ENCODE measurements at regions not wholly inside any gene's neighbourhood (a gene's known extent, or its start where the extent isn't known, plus 50 kb on each side); places are given as distances from the start of the nearest gene placed in this dataset.

GRCh38 chrX:6371353-6371752 lies 142.7 kb upstream of the NLGN4X start:
- Histone ChIP-seq H3K4me2 (no peak overlapping the region), H4K20me1 (no peaks in the 10 kb centered on the region), H3K9ac (no peak overlapping the region), H3K36me3 (no peaks in the 10 kb centered on the region), H3K27me3 (no peaks in the 10 kb centered on the region), H3K27ac (no peak overlapping the region), H3K9me3 (no peaks in the 10 kb centered on the region), H3K4me1 (no peaks in the 10 kb centered on the region), H3K4me3 (no peak overlapping the region)
- no peak for TF ChIP-seq Cebpa-rat (IDR thresholded peaks at IDR 0.05)

GRCh38 chrX:6363188-6363587 lies 134.5 kb upstream of the NLGN4X start:
- H3K9ac ChIP-seq: no peak overlapping the region

GRCh38 chrX:6325437-6325836 lies 96.8 kb upstream of the NLGN4X start:
- peaks cover 7% of the 10 kb centered on the region for H3K9me3 ChIP-seq
- H3K4me3 ChIP-seq: no peak overlapping the region
- H3K9ac ChIP-seq: no peak overlapping the region
- H3K4me2 ChIP-seq: no peak overlapping the region
- no peak overlapping the region for H3K27ac ChIP-seq
- TF ChIP-seq Cebpa-rat (IDR thresholded peaks at IDR 0.05): no peak
- H3K4me1 ChIP-seq: no peaks in the 10 kb centered on the region
- no peaks in the 10 kb centered on the region for H4K20me1 ChIP-seq
- no peaks in the 10 kb centered on the region for H3K27me3 ChIP-seq
- H3K36me3 ChIP-seq: no peaks in the 10 kb centered on the region

More at GRCh38 chrX:6363188-6363587, 134.5 kb upstream of the NLGN4X start:
- no peak overlapping the region for H3K4me3 ChIP-seq
- H3K27me3 ChIP-seq: no peaks in the 10 kb centered on the region
- TF ChIP-seq Cebpa-rat (IDR thresholded peaks at IDR 0.05): no peak
- no peaks in the 10 kb centered on the region for H4K20me1 ChIP-seq
- no peak overlapping the region for H3K27ac ChIP-seq
- H3K9me3 ChIP-seq: no peaks in the 10 kb centered on the region
- H3K4me2 ChIP-seq: no peak overlapping the region
- H3K36me3 ChIP-seq: no peaks in the 10 kb centered on the region
- H3K4me1 ChIP-seq: no peaks in the 10 kb centered on the region

GRCh38 chrX:6313356-6313755 lies 84.7 kb upstream of the NLGN4X start:
- H3K9me3 ChIP-seq: no peaks in the 10 kb centered on the region
- no peak overlapping the region for H3K4me3 ChIP-seq
- TF ChIP-seq Cebpa-rat (IDR thresholded peaks at IDR 0.05): no peak
- no peaks in the 10 kb centered on the region for H3K36me3 ChIP-seq
- no peak overlapping the region for H3K4me2 ChIP-seq
- H3K9ac ChIP-seq: no peak overlapping the region
- H3K27me3 ChIP-seq: no peaks in the 10 kb centered on the region
- no peak overlapping the region for H3K27ac ChIP-seq
- no peaks in the 10 kb centered on the region for H4K20me1 ChIP-seq
- H3K4me1 ChIP-seq: no peaks in the 10 kb centered on the region

- Histone ChIP-seq H3K4me2 (no peak overlapping the region), H3K9ac (no peak overlapping the region), H3K36me3 (no peaks in the 10 kb centered on the region), H3K4me1 (no peaks in the 10 kb centered on the region), H3K27ac (no peak overlapping the region), H3K27me3 (no peaks in the 10 kb centered on the region), H3K9me3 (no peaks in the 10 kb centered on the region), H3K4me3 (no peak overlapping the region), H4K20me1 (no peaks in the 10 kb centered on the region)
- TF ChIP-seq Cebpa-rat (IDR thresholded peaks at IDR 0.05): no peak
These were observed 82.9 kb upstream of the NLGN4X start for GRCh38 chrX:6311540-6311939.

GRCh38 chrX:6307156-6307555 lies 78.5 kb upstream of the NLGN4X start:
- Histone ChIP-seq H3K36me3 (no peaks in the 10 kb centered on the region), H3K9ac (no peak overlapping the region), H3K27me3 (no peaks in the 10 kb centered on the region), H3K27ac (no peak overlapping the region), H3K4me2 (no peak overlapping the region), H3K9me3 (no peaks in the 10 kb centered on the region), H4K20me1 (no peaks in the 10 kb centered on the region), H3K4me3 (no peak overlapping the region), H3K4me1 (no peaks in the 10 kb centered on the region)
- TF ChIP-seq Cebpa-rat (IDR thresholded peaks at IDR 0.05): no peak

GRCh38 chrX:6299724-6300123 lies 71.1 kb upstream of the NLGN4X start:
- H3K4me1 ChIP-seq: no peaks in the 10 kb centered on the region
- no peak overlapping the region for H3K4me3 ChIP-seq
- H3K9ac ChIP-seq: no peak overlapping the region
- H3K4me2 ChIP-seq: no peak overlapping the region
- no peaks in the 10 kb centered on the region for H4K20me1 ChIP-seq
- H3K27me3 ChIP-seq: no peaks in the 10 kb centered on the region
- H3K27ac ChIP-seq: no peak overlapping the region
- no peak for TF ChIP-seq Cebpa-rat (IDR thresholded peaks at IDR 0.05)
- no peaks in the 10 kb centered on the region for H3K9me3 ChIP-seq
- no peaks in the 10 kb centered on the region for H3K36me3 ChIP-seq

GRCh38 chrX:6293716-6294115 lies 65.0 kb upstream of the NLGN4X start:
- Histone ChIP-seq H3K36me3 (no peaks in the 10 kb centered on the region), H4K20me1 (no peaks in the 10 kb centered on the region), H3K4me3 (no peak overlapping the region), H3K27me3 (no peaks in the 10 kb centered on the region), H3K9ac (no peak overlapping the region), H3K9me3 (no peaks in the 10 kb centered on the region), H3K4me1 (0 out of 2 replicates have a peak, but pooled peaks cover 8% of the 10 kb centered on the region), H3K27ac (no peak overlapping the region), H3K4me2 (no peak overlapping the region)
- no peak for TF ChIP-seq Cebpa-rat (IDR thresholded peaks at IDR 0.05)

GRCh38 chrX:6292599-6292998 lies 63.9 kb upstream of the NLGN4X start:
- no peak for TF ChIP-seq Cebpa-rat (IDR thresholded peaks at IDR 0.05)
- Histone ChIP-seq H3K4me2 (no peak overlapping the region), H4K20me1 (no peaks in the 10 kb centered on the region), H3K9ac (no peak overlapping the region), H3K27me3 (no peaks in the 10 kb centered on the region), H3K36me3 (no peaks in the 10 kb centered on the region), H3K4me3 (no peak overlapping the region), H3K9me3 (no peaks in the 10 kb centered on the region), H3K27ac (no peak overlapping the region), H3K4me1 (0 out of 2 replicates have a peak, but pooled peaks cover 8% of the 10 kb centered on the region)

GRCh38 chrX:6291444-6291843 lies 62.8 kb upstream of the NLGN4X start:
- no peaks in the 10 kb centered on the region for H3K9me3 ChIP-seq
- H3K4me2 ChIP-seq: no peak overlapping the region
- H3K9ac ChIP-seq: no peak overlapping the region
- H3K36me3 ChIP-seq: no peaks in the 10 kb centered on the region
- no peaks in the 10 kb centered on the region for H3K27me3 ChIP-seq
- H3K27ac ChIP-seq: no peak overlapping the region
- H3K4me1 ChIP-seq: 0 out of 2 replicates have a peak, but pooled peaks cover 8% of the 10 kb centered on the region
- no peak for TF ChIP-seq Cebpa-rat (IDR thresholded peaks at IDR 0.05)
- H3K4me3 ChIP-seq: no peak overlapping the region
- no peaks in the 10 kb centered on the region for H4K20me1 ChIP-seq

GRCh38 chrX:6283826-6284225 lies 55.2 kb upstream of the NLGN4X start:
- H3K27ac ChIP-seq: no peak overlapping the region
- no peak overlapping the region for H3K4me3 ChIP-seq
- H4K20me1 ChIP-seq: no peaks in the 10 kb centered on the region
- H3K9me3 ChIP-seq: no peaks in the 10 kb centered on the region
- H3K27me3 ChIP-seq: peaks cover 12% of the 10 kb centered on the region
- H3K4me1 ChIP-seq: 0 out of 2 replicates have a peak, but pooled peaks cover under 1% of the 10 kb centered on the region
- no peaks in the 10 kb centered on the region for H3K36me3 ChIP-seq
- no peak overlapping the region for H3K4me2 ChIP-seq
- H3K9ac ChIP-seq: no peak overlapping the region
- no peak for TF ChIP-seq Cebpa-rat (IDR thresholded peaks at IDR 0.05)
